DND-41 (cell line): ENCODE measurements at regions not wholly inside any gene's neighbourhood (a gene's known extent, or its start where the extent isn't known, plus 50 kb on each side); places are given as distances from the start of the nearest gene placed in this dataset.

ENCODE experiments used
- ATAC-seq: fragments of 200-7000 bp; cut with Tn5 transposase; 3 replicates; pipeline ENCODE4 v1.9.1; 2021; ENCODE audit warnings: low read depth; ENCODE audit not compliant: insufficient read depth
- DNase-seq: peaks from one replicate; pipeline ENCODE4 v3.0.0-alpha.2; 2020
- H2AFZ ChIP-seq: 2 replicates; pipeline ENCODE4 v1.6.0; 2012; ENCODE audit warnings: low read depth, low read length
- H3K27ac ChIP-seq: 2 replicates; pipeline ENCODE4 v1.5.1; 2012; ENCODE audit warnings: low read length, inconsistent platforms
- H3K27me3 ChIP-seq: fragments of 200-600 bp; sonication (generic); 2 replicates; pipeline ENCODE4 v1.6.0; 2012; ENCODE audit warnings: low read length, mild to moderate bottlenecking, inconsistent platforms; ENCODE audit not compliant: insufficient read depth, poor library complexity
- H3K36me3 ChIP-seq: 2 replicates; pipeline ENCODE4 v1.5.1; 2012; ENCODE audit warnings: low read length, inconsistent platforms; ENCODE audit not compliant: insufficient read depth
- H3K4me1 ChIP-seq: 2 replicates; pipeline ENCODE4 v1.5.1; 2012; ENCODE audit warnings: mild to moderate bottlenecking, low read length; ENCODE audit not compliant: insufficient read depth
- H3K4me2 ChIP-seq: 2 replicates; pipeline ENCODE4 v1.6.0; 2012; ENCODE audit warnings: mild to moderate bottlenecking, moderate library complexity, low read length, inconsistent platforms; ENCODE audit not compliant: insufficient read depth
- H3K4me3 ChIP-seq, 2 experiments: fragments of 200-600 bp in 1 of 2; shearing (Covaris generic) in 1 of 2; 2 replicates each; pipeline ENCODE4 v1.5.1; 2012 to 2016; ENCODE audit warnings: inconsistent platforms in 2 of 2, low read length in 2 of 2, mild to moderate bottlenecking in 2 of 2, low read depth in 1 of 2, moderate library complexity in 1 of 2
- H3K79me2 ChIP-seq: 2 replicates; pipeline ENCODE4 v1.6.0; 2012; ENCODE audit warnings: low read length, inconsistent platforms; ENCODE audit not compliant: insufficient read depth
- H3K9ac ChIP-seq: 2 replicates; pipeline ENCODE4 v1.6.0; 2012; ENCODE audit warnings: low read depth, mild to moderate bottlenecking, inconsistent platforms, low read length, moderate library complexity
- H3K9me3 ChIP-seq: 2 replicates; pipeline ENCODE4 v1.5.1; 2012; ENCODE audit warnings: low read length, moderate library complexity, mild to moderate bottlenecking, inconsistent platforms; ENCODE audit not compliant: insufficient read depth, severe bottlenecking
- H4K20me1 ChIP-seq: 2 replicates; pipeline ENCODE4 v1.6.0; 2012; ENCODE audit warnings: low read length; ENCODE audit not compliant: insufficient read depth
- EZH2 ChIP-seq: IDR thresholded peaks from 3 replicates; pipeline ENCODE4 v1.6.1; 2012; ENCODE audit warnings: borderline replicate concordance, low read depth, mild to moderate bottlenecking, moderate library complexity, low read length, inconsistent platforms; ENCODE audit not compliant: severe bottlenecking
- TF ChIP-seq, protein P1 (sequence below): IDR thresholded peaks from 2 replicates; pipeline ENCODE4 v1.5.1; 2012; ENCODE audit warnings: borderline replicate concordance, low read length, moderate library complexity, mild to moderate bottlenecking; ENCODE audit not compliant: poor library complexity, severe bottlenecking; ENCODE audit errors: extremely low read depth

DNA sequence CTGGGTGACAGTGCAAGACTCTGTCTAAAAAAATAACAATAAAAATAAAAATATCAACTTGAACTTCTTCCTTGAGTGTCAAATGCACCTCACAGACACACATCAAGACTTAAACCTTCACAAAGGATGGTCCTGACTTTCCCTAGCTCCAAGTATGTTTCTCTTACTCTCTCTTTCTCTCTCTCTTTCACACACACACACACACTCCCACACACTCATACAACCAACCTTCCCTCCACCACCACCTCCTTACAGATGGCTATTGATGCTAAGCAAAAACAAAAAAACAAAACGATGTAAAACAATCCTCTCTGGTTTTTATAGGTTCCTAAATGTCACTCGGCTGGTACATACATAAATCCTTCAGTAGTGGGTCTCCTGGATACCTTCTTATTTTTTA lies 67.4 kb upstream of the ACVR2A start:
- Histone ChIP-seq H4K20me1 (no peaks in the 10 kb centered on the region), H3K36me3 (no peaks in the 10 kb centered on the region)
- ATAC-seq, result no peak

DNA sequence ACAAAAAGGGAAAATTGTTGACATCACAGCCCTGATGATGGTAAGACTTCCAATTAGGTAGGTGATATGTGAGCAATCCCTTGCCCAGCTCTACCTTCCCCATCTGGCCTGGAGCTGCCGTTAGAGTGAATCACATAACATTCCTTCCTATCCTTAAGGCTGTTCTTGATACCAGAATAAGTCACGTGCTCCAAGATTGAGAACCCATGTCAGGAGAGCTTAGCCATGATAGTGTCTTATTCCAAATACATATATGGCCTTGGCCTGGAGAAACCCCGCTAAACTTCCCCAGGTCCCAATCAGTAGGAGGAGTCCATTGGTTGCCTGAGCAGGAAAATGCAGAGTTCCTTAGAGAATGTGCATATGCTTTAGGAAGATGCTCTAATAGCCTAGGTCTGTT lies 70.0 kb upstream of the ACVR2A start:
- Histone ChIP-seq H3K9me3 (no peaks in the 10 kb centered on the region), H3K79me2 (no peaks in the 10 kb centered on the region), H2AFZ (no peak overlapping the region), H3K27me3 (no peaks in the 10 kb centered on the region), H4K20me1 (no peaks in the 10 kb centered on the region), H3K4me2 (no peak overlapping the region), H3K27ac (no peak overlapping the region), H3K36me3 (no peaks in the 10 kb centered on the region), H3K4me1 (no peaks in the 10 kb centered on the region), H3K9ac (no peak overlapping the region), H3K4me3 (no peak overlapping the region)
- TF ChIP-seq, protein P1, sequence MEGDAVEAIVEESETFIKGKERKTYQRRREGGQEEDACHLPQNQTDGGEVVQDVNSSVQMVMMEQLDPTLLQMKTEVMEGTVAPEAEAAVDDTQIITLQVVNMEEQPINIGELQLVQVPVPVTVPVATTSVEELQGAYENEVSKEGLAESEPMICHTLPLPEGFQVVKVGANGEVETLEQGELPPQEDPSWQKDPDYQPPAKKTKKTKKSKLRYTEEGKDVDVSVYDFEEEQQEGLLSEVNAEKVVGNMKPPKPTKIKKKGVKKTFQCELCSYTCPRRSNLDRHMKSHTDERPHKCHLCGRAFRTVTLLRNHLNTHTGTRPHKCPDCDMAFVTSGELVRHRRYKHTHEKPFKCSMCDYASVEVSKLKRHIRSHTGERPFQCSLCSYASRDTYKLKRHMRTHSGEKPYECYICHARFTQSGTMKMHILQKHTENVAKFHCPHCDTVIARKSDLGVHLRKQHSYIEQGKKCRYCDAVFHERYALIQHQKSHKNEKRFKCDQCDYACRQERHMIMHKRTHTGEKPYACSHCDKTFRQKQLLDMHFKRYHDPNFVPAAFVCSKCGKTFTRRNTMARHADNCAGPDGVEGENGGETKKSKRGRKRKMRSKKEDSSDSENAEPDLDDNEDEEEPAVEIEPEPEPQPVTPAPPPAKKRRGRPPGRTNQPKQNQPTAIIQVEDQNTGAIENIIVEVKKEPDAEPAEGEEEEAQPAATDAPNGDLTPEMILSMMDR, result no peak
- no peak for TF ChIP-seq EZH2
- ATAC-seq, result no peak
- DNase-seq, result no peak

More for the DNA sequence above, 67.4 kb upstream of the ACVR2A start:
- no peak for TF ChIP-seq EZH2
- TF ChIP-seq, protein P1, result no peak
- H3K27me3 ChIP-seq, result no peaks in the 10 kb centered on the region
- no peak for DNase-seq
- H3K4me3 ChIP-seq, result no peak overlapping the region
- no peak overlapping the region for H3K4me2 ChIP-seq
- H2AFZ ChIP-seq, result no peak overlapping the region
- no peaks in the 10 kb centered on the region for H3K4me1 ChIP-seq
- no peak overlapping the region for H3K9ac ChIP-seq
- H3K79me2 ChIP-seq, result no peaks in the 10 kb centered on the region
- no peaks in the 10 kb centered on the region for H3K9me3 ChIP-seq
- no peak overlapping the region for H3K27ac ChIP-seq

DNA sequence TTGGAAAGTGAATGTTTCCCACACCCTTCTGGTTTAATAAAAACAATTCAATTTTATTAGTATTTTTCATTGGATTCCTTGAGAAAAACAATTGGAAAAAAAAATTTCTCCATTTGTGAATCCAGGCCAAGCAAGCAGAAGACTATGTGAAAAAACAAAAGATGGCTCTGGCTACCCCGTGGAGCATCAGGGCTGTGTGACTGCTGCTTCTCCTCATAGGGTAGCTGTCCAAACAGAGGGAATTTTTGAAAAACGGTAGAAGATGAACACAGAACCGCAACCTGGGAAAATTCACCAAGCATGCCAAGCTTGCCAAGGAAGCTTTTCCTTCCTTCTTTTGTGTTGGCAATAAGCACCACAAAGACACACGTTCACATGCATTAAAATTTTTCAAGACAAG lies 71.3 kb upstream of the ACVR2A start:
- Histone ChIP-seq H3K9me3 (no peaks in the 10 kb centered on the region), H3K4me3 (no peak overlapping the region), H3K36me3 (no peaks in the 10 kb centered on the region), H3K4me1 (no peaks in the 10 kb centered on the region), H3K9ac (no peak overlapping the region), H3K27ac (no peak overlapping the region), H3K27me3 (no peaks in the 10 kb centered on the region), H4K20me1 (no peaks in the 10 kb centered on the region), H2AFZ (no peak overlapping the region), H3K79me2 (no peaks in the 10 kb centered on the region), H3K4me2 (no peak overlapping the region)
- ATAC-seq (no peak), DNase-seq (no peak)
- no peak for TF ChIP-seq EZH2
- TF ChIP-seq, protein P1, result no peak

DNA sequence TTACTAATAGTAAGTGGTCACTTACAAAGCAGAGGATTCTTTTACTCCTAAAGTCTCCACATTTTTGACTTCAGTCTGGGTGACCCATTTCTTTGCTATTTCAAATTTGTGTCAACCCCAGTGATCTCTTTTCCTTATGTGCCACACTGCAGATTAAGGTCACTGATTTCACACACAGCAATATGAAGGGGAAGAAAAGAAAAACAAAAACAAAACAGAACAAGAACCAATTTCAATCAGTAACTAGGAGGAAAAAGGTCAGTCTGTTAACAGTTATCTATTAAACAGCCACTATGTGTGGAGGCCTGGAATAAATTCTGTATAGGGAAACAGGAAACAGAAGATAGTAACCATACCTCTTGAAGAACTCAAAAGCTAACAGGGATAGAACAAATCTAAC lies 72.0 kb upstream of the ACVR2A start:
- Histone ChIP-seq H3K27ac (no peak overlapping the region), H3K4me1 (no peaks in the 10 kb centered on the region), H3K27me3 (no peaks in the 10 kb centered on the region), H3K4me3 (no peak overlapping the region), H3K4me2 (no peak overlapping the region), H3K9me3 (no peaks in the 10 kb centered on the region), H3K79me2 (no peaks in the 10 kb centered on the region), H3K9ac (no peak overlapping the region), H3K36me3 (no peaks in the 10 kb centered on the region), H4K20me1 (no peaks in the 10 kb centered on the region), H2AFZ (no peak overlapping the region; the same call in 1 of the 2 replicates)
- DNase-seq (no peak), ATAC-seq (no peak)
- no peak for TF ChIP-seq EZH2
- TF ChIP-seq, protein P1, result no peak
